HT1080 (cell line): ENCODE measurements at regions not wholly inside any gene's neighbourhood (a gene's known extent, or its start where the extent isn't known, plus 50 kb on each side); places are given as distances from the start of the nearest gene placed in this dataset.
"Not testable (repeated sequence)": the region's sequence is repeated elsewhere in the genome, so short reads cannot be mapped to it uniquely, and the experiment has no call there.

Experiments
- DNase-seq: peaks from one replicate; pipeline ENCODE4 v3.0.0-alpha.2; 2015; ENCODE audit warnings: low read depth

DNA sequence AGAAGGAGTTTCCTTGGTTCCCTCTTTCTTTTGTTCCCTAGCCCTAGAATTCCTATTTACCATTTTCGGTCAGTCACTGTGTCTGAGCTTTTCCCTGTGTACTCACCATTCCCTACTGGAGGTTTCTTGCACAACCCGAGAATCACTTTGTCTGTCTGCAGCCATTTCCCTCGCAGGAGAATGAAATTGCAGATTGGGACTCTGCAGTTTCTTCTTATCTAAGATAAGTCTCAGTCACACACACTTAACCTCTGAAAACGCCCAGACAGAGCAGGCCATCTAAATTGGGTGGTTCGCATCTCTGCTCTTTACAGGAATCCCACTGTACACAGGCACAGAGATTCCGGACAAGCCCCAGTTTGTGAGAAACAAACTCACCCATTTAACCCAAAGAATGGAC lies 58.6 kb upstream of the CNTNAP2 start:
- DNase-seq, result no peak

DNA sequence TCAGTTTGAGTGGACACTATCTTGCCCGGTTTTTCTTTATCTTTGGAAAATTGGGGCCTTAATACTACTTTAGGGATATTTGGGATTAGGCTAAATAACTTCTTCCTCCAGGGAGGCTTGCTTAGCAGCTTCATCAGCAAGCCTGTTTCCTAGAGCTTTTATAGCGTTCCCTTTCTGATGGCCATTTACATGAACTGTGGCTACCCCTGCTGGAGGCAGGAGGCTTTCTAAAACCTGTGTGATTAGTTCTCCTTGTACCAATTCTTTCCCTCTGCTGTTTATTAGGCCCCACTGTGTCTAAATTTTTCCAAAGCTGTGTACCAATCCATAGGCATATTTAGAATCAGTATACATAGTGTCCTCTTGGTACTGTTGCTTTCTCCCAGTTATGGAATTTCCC lies 61.7 kb upstream of the CNTNAP2 start:
- DNase-seq, result no peak

DNA sequence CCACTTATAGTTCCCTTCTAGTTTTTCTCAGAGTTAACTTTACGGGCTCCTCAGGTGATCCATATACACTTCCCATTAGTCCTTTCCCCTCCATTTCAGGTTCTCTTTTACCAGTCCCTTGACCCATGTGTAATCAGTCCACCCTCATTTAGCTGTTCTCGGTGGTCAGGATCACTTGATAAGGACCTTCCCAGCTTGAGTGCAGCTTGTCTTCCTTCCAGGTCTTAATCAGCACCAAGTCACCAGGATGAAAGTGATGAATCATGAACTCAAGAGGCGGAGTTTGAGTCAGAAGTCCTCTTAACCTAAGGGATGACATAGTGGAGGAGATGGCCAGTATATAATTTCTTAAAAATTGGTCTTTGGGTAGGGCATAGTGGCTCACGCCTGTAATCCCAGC lies 63.1 kb upstream of the CNTNAP2 start:
- peak; percentile 74 for DNase-seq

DNA sequence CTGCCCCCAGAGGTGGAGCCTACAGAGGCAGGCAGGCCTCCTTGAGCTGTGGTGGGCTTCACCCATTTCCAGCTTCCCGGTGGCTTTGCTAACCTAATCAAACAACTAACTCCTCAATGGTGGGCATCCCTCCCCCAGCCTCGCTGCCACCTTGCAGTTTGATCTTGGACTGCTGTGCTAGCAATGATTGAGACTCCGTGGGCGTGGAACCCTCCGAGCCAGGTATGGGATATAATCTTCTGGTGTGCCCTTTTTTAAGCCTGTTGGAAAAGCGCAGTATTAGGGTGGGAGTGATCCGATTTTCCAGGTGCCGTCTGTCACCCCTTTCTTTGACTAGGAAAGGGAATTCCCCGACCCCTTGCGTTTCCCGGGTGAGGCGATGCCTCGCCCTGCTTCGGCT lies 73.3 kb upstream of the CNTNAP2 start:
- not testable (repeated sequence) for DNase-seq

DNA sequence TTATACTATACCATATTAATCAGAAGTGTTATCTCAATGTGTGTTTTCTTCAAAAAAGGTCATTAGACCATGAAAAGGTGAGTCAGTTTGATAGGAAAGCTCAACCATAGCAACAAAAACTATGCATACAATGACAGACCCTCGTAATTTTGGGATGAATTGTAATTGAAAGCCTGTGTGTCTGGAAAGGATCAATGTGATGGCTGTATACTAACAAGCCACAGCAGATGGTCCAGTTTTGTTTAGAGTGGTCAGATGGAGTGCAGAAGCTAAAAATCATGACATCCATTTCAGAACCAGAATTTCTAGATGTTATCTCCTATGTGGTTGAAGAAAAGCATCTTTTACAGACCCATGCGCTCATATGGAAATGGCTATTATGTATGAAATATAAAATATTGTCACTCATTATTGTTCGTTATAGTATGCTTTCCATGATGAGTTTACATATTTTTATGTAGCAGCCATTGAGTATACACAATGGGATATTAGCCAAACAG lies 88.3 kb upstream of the CNTNAP2 start:
- DNase-seq, result no peak

DNA sequence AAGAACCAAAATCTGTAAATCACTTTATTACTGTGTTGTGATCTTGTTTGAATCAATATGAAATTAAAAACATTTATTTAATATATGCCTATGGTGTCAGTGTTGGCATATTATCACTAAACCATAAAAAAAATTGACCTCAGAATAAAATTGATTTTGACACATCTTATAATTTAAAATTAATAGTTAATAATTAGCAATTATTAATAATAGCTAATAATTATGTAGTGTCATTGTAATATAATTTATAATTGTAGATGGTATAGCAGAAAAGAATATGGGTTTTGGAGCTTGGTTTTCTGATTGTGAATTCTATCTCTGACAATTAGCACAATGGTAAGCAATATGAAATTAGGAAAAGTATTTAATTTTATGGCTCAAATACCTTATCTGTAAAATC lies 89.4 kb upstream of the CNTNAP2 start:
- DNase-seq, result no peak

DNA sequence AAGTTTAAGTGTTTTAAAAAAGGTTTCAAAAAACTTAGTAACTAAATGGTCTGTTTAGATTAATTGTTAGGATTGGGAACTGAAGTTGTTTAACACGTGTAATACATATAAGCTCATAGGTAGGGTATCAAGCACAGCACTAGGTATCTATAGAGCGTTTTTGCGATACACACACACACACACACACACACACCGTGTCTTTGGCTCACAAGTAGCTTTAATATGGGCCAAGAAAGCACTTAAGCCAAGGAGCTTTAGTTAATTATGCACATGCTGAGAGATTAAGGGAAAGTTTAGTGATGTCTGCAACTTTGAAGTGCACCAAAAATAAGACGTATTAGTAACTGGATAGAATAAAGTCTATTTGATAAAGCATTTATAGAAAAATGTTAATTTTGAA lies 93.8 kb upstream of the CNTNAP2 start:
- DNase-seq, result no peak

DNA sequence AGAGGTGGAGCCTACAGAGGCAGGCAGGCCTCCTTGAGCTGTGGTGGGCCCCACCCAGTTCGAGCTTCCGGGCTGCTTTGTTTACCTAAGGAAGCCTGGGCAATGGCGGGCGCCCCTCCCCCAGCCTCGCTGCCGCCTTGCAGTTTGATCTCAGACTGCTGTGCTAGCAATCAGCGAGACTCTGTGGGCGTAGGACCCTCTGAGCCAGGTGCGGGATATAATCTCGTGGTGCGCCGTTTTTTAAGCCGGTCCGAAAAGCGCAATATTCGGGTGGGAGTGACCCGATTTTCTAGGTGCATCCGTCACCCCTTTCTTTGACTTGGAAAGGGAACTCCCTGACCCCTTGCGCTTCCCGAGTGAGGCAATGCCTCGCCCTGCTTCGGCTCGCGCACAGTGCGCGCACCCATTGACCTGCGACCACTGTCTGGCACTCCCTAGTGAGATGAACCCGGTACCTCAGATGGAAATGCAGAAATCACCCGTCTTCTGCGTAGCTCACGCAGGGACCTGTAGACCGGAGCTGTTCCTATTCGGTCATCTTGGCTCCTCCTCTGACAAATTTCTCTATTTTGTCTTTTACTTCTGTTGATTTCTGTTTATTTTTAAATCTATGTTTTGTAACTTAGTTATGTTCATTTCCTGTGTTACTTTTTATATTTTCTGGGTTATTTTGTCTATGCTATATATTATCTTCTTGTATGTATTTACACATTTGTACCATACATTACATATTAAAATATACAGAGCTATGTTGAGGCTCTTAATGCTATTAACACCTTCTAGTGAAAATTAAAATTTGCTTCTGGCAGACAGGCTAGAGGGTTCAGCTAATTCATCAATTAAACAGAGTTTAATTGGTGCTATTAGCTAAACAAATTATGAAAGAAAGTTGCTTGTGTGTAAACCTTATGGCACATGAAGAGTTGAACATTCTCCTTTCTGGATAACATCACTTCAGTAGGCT lies 97.3 kb upstream of the CNTNAP2 start:
- DNase-seq, result not testable (repeated sequence)

DNA sequence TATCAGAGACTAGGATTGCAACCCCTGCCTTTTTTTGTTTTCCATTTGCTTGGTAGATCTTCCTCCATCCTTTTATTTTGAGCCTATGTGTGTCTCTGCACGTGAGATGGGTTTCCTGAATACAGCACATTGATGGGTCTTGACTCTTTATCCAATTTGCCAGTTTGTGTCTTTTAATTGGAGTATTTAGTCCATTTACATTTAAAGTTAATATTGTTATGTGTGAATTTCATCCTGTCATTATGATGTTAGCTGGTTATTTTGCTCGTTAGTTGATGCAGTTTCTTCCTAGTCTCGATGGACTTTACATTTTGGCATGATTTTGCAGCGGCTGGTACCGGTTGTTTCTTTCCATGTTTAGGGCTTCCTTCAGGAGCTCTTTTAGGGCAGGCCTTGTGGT lies 99.2 kb upstream of the CNTNAP2 start:
- DNase-seq, result not testable (repeated sequence)

DNA sequence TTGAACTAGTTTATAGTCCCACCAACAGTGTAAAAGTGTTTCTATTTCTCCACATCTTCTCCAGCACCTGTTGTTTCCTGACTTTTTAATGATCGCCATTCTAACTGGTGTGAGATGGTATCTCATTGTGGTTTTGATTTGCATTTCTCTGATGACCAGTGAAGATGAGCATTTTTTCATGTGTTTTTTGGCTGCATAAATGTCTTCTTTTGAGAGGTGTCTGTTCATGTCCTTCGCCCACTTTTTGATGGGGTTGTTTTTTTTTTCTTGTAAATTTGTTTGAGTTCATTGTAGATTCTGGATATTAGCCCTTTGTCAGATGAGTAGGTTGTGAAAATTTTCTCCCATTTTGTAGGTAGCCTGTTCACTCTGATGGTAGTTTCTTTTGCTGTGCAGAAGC lies 102.4 kb upstream of the CNTNAP2 start:
- DNase-seq, result not testable (repeated sequence)

DNA sequence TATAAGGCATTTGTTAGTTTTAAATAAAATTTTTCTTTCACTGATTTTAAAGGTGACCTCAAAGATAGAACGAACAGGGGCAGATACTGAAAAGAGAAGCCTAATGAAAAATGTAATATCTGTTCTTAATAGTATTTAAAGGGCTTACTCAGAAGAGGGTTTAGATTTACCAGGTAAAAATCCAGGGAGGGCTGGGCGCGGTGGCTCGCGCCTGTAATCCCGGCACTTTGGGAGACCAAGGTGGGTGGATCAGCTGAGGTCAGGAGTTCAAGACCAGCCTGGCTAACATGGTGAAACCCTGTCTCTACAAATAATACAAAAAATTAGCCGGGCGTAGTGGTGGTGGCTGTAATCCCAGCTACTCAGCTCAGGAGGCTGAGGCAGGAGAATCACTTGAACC lies 108.3 kb upstream of the CNTNAP2 start:
- DNase-seq, result no peak

DNA sequence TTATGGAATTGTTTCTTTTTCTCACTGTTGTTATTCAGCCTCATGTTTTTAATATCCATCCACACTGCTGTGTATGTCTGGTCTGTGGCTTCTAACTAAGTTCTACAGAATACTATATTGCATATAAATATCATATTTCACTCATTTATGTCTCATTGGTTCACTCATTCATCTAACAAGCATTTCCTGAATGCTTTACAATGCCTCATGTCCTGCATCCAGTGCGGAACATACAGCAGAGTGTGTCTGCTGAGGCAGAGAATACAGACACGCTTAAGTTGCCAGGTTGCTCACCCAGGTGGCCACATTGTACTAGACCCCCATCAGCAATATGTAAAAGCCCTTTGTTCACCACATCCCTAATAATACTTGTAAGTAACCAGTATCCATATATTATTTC lies 111.8 kb upstream of the CNTNAP2 start:
- DNase-seq, result peak; percentile 53

DNA sequence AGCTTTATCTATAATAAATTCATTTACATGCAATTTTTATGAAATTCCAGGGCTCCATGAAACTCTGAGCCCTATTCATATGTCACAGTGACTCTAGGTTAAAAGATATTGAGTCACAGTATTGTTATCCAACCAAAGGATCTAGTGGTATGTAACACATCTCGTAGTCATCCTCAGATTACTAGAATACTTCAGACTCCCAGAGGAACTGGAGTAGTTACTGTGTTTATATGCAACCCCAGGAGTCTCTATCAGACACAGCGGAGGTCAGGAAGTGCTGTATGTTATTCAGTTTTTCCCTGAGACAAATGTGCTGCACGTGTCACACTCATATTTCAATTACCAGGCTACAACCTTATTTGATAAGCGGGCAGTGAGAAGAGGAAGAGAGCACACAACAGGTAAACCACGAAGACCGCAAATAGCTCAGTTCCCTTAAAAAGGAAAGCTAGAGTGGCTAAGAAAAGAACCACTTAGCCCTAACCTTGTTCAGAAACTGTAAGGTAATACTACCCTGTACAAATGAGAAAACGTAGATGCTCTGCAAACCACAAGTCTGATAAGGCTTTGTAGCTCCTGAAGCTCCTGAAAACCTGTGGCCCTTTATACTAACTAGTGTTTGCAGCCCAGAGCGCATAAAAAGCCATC lies 114.0 kb upstream of the CNTNAP2 start:
- DNase-seq, result peak; percentile 77

DNA sequence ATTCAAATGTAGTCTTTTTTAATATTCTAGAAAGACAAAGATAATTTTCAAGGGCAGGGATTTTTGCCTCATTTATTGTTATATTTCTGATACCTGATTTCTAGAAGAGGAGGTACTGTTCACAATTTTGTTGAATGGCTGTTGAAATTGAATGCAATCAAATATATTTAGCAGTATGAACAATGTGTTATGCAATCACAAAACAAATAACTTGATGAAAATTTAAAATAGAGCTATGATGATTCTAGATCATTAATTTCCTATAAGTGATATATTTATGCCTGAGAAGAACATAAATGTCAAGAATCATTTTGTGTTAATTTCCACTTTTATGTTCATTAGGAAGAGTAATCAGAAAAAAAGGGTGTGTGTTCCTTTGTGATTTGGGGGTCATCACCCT lies 114.6 kb upstream of the CNTNAP2 start:
- DNase-seq, result no peak

DNA sequence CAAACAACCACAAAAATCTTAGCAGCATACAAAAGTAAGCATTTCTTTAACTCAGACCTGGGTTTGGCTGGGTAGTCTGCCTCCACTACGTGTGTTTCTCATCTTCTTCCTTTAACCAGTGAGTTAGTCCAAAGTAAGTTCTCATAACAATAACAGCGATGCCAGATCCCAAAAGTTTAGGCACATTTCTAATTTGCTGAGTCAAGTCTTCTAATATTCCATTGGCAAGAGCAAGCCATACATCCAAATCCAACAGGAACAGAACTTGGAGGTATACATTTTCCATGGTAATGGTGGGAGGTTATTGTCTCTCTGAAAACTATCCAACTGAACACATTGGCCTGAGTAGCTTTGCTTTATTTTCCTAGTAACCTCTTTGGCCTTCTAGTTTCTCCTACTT lies 115.7 kb upstream of the CNTNAP2 start:
- no peak for DNase-seq

DNA sequence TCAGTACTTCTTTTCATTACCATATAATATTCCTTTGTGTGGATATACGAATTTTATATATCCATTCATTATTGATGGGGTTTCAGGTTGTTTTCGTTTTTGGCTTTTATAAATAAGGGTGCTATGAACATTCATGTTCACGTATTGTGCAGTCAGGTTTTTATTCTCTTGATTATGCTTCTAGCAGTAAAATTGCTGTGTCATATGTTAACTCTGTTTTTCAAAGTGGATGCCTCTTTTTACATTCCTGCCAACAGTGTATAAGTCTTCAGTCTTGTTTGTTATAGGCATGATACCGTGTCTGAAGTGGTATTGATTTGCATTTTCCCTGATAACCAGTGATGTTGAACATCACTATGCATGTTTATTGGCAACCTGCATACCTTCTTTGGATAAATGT lies 127.1 kb upstream of the CNTNAP2 start:
- DNase-seq, result no peak

DNA sequence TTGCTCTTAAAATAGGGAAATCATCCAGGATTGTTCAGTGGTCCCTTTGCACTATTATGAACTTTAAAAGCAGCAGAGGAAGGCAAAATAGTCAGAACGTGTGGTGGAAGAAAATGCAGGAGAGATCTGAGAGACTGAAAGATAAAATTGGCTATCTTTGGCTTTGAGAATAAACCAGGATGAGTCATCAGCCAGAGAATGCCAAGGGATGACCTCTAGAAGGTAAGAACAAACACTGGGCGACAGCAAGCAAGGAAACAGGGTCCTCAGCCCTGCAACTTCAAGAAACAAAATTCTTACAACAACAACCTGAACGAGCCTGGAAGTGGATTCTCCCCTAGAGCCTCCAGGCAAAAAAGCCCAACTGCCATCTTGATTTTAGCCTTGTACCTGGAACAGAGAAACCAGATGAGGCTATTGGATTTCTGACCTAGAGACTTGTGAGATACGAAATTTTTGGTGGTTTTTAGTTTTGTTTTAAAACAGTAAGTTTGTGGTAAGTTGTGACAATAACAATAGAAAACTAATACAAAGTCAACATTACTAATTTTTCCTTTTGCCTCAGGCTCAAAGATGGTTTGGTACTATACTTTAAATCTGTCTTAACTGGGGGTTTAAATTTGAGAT lies 130.2 kb upstream of the CNTNAP2 start:
- DNase-seq, result peak; percentile 60

DNA sequence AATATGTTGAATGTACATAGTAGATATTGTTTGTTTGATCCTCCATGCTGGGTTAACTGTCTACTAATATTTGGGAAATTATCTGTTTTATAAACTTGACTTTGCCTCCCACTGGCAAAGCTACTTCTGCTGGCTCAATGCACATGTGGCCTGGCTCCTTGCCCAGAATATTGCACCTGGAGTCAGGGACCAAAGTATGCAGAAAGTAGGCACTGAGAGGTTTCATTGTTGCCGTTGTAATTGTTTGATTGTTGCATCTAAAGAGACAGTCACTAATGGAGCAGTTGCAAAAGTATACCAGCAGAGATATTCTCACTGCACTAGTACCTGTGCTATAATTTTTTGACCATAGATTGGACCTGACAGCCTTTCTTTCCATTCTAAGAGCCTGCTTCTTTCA lies 137.8 kb upstream of the CNTNAP2 start:
- no peak for DNase-seq

DNA sequence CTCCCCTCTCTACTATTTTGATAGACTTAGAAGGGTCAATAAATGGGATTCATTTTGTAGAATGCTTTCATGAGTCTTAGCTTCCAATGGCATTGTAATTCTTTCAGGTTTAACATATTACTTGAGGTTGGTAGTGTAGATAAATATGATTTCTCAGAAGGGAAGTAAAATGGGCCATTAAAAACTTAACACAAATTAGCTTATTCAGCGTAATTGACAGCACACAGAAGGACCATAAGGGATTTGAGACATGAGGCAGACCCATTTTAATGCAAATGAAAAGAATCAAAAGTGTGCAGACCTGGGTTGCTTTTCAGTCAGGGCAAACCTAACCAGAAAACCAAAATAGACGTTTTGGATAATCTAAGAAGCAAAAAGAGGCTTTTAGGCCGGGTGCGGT lies 156.6 kb upstream of the CNTNAP2 start:
- no peak for DNase-seq

DNA sequence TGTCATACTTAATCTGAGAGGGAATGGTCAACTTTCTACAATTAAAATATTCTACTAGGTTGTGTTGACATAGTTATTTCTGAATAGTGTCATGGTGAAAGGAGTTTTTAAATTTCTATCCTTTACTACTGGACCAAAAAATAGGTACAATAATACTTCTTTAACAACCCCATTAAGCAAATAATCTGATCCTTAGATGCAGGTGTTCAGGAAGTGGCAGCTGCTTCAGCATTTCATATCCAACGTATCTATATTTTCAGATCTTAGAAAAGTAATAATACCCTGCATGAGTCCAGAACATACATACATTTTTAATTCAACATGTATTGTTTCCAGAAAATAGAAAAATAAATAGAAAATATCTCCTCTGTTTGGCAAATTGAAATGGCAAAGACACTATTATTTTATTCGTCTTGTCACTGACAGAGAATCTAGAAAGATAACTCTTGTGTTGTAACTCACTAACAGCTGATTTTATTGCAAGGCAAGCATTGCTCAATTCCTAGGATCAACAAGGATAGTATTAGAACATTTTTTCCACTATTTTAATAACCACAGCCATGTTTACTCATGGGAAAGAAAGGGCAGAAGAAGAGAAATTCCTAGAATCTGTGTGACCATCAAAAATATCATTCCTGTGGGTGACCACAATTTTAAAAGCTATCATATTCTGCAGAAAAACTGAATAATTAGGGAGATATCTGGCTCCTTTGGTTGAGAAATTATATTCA lies 159.3 kb upstream of the CNTNAP2 start:
- DNase-seq, result no peak

DNA sequence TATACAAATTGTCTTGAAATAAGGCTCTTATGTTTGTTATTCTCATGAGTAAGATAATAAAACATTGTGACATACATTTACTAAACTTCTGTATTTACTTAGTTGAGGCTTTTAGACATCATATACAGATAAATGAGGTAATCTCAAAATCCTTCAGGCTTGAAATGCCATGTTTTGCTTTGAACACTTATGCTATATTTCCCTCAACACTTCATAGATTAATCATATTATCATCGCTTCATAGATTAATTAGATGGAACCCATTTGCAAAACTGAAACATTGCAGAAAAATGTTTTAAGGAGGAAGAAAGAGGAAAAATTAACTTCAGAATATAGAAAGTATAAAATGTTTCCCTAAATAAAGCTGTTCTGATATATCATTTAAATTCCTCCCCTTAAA lies 165.0 kb upstream of the CNTNAP2 start:
- no peak for DNase-seq

DNA sequence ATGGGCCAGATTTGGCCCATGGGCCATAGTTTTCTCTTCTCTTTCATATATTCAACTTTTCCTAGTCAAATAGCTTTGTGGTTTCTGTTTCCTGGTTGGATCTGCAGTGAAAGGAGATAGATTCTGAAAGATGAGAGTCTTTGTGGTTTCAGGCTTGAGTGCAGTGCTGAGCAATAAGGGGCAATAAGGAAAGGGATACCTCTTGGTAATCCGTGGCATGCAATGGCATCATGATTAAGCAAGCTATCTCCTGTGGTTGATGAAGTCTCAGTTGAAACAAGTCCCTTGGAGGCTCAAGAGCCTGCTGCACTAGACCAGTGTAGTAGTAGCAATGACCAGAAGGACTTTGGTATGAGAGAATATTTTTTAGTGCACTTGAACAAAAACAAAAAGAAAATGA lies 187.7 kb upstream of the CNTNAP2 start:
- DNase-seq, result peak; percentile 86
